ENCODE measurements at regions not wholly inside any gene's neighbourhood (a gene's known extent, or its start where the extent isn't known, plus 50 kb on each side); places are given as distances from the start of the nearest gene placed in this dataset.

DNA sequence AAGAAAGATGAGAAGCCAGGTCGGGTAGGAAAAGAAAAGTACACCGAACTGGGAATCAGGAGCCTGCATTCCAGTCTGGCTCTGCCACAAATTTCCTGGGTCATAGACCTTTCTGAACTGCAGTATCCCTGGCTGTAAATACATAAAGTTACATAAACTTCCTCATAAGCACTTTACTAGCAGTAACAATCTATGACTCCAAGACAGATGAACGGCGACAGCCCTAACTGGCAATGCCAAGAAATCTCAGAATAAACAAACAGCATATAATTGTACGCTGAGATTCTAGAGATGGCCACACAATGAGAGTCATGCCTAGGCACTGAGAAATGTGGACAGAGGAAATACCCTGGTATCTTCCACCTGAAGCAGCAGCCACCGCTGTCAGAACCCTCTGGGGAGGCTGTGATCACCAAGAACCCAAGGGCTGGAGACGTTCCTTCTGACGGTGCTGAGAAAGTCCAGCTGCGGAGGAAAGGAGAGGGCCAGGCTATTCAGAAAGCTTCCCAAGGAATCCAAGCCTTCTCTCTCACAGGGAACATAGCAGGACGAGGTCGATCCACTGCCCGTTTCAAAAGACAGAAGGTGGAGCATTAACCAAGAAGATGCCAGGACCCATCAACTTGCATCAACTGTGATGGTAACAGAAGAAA is 89.3 kb upstream of the SLC66A3 start:
- no peak overlapping the region for H3K4me2 ChIP-seq (ENCODE audit: insufficient read depth, low read length)
- H3K4me3 ChIP-seq (replicated peaks in 1 of 3; ENCODE audit: insufficient read depth in 1 of 3, low read depth in 1 of 3, low read length in 3 of 3), result no peak overlapping the region
- H3K9ac ChIP-seq (replicated peaks; ENCODE audit: extremely low read depth, insufficient read depth, low read length), result no peak overlapping the region
- no peaks in the 10 kb centered on the region for H3K36me3 ChIP-seq (ENCODE audit: control insufficient read depth in 2 of 2, extremely low read depth in 1 of 2, insufficient read depth in 2 of 2, low read length in 2 of 2)
- dilution Hi-C loops (cut with MboI; ENCODE audit: extremely low pct_ligation_motif_present, low sequenced_read_pairs) (no loop called here), intact Hi-C loops (cut with micrococcal nuclease) (no loop called here)
- peaks cover 0 to 17% of the 10 kb centered on the region in 2 experiments for H3K27me3 ChIP-seq (ENCODE audit: control insufficient read depth in 2 of 2, insufficient read depth in 2 of 2, low read length in 2 of 2)
- TF ChIP-seq, protein P1, sequence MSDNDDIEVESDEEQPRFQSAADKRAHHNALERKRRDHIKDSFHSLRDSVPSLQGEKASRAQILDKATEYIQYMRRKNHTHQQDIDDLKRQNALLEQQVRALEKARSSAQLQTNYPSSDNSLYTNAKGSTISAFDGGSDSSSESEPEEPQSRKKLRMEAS (IDR thresholded peaks at IDR 0.05; ENCODE audit: insufficient read depth, insufficient read length), result no peak
- TF ChIP-seq POLR2AphosphoS5 (IDR thresholded peaks at IDR 0.05; ENCODE audit: insufficient read depth, low read depth, low read length), result no peak
- no peak for TF ChIP-seq MYC (IDR thresholded peaks at IDR 0.05; ENCODE audit: low read depth, low read length)
- TF ChIP-seq JUN (IDR thresholded peaks at IDR 0.05; ENCODE audit: borderline replicate concordance, insufficient read depth, insufficient read length, low read depth), result no peak
- no peak for TF ChIP-seq FOS (IDR thresholded peaks at IDR 0.05; ENCODE audit: borderline replicate concordance, insufficient read depth, low read length)
- BruUV-seq (replicated peaks), result no TSS peak
- ChIA-PET POLR2A (no interaction called here), CTCF (no interaction called here)
- no peak for DNase-seq (ENCODE audit: low read depth, low spot score)
- no peak for FAIRE-seq
- no peaks in the 10 kb centered on the region for H3K9me1 ChIP-seq (replicated peaks; ENCODE audit: control insufficient read depth, extremely low read depth, insufficient read depth, low read length)
- no peaks in the 10 kb centered on the region for H3K79me2 ChIP-seq (ENCODE audit: control insufficient read depth, insufficient read depth, low read length)
- H3K4me1 ChIP-seq (ENCODE audit: control insufficient read depth, extremely low read depth, insufficient read depth, low read length), result no peaks in the 10 kb centered on the region
- no peaks in the 10 kb centered on the region for H4K20me1 ChIP-seq (replicated peaks; ENCODE audit: control insufficient read depth, extremely low read depth, insufficient read depth, low read length)
- H3K9me3 ChIP-seq (replicated peaks; ENCODE audit: control insufficient read depth, insufficient read depth, low read length), result no peaks in the 10 kb centered on the region
- no peak overlapping the region for H3K27ac ChIP-seq (ENCODE audit: insufficient read depth, low read depth, low read length)
- H2AFZ ChIP-seq (ENCODE audit: low read depth, low read length), result no peak overlapping the region

DNA sequence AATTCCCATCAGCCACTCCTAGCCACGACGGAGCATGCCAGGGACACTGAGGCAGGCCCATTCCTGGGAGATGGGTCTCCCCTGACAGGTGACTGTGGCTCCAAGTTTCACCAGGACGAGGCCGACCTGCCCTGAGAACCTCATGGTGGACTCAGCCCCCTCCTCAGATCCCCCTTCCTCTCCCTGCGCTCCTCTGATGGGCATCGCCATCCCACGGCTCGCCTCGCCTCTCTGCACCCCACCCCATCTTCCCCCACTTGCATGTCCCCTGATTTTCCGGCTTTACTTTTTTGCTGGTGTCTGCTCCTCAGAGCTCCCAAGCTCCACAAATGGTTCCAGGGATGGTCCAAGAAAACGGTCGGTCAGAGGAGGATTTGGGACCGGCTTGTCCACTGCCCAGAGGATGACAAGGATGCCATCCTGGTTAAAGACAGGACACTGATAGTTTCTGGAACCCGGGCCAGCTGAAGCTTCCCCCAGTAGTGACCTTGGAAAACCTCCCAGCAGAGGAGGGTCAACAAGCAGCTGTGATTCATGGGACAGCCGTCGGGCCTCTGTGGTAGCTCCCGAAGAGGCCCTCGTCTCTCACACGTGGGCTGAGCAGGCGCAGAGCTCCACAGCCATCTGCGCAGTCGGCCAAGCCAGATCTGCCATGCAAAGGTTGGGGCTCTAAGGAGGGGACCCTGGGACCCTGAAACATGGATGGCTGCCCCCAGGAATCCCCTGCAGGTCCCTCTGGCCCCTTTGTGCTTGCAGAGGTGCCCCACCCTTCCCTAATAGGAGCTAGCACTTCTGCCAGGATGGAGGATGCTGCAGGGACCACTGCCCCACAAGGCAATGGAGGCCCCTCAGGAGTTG is 87.8 kb upstream of the SLC66A3 start:
- H3K36me3 ChIP-seq (ENCODE audit: control insufficient read depth in 2 of 2, extremely low read depth in 1 of 2, insufficient read depth in 2 of 2, low read length in 2 of 2), result no peaks in the 10 kb centered on the region
- no peaks in the 10 kb centered on the region for H3K4me1 ChIP-seq (ENCODE audit: control insufficient read depth, extremely low read depth, insufficient read depth, low read length)
- H3K9me3 ChIP-seq (replicated peaks; ENCODE audit: control insufficient read depth, insufficient read depth, low read length), result no peaks in the 10 kb centered on the region
- dilution Hi-C loops (cut with MboI; ENCODE audit: extremely low pct_ligation_motif_present, low sequenced_read_pairs) (no loop called here), intact Hi-C loops (cut with micrococcal nuclease) (no loop called here)
- FAIRE-seq (no peak), DNase-seq (ENCODE audit: low read depth, low spot score) (no peak)
- CTCF ChIA-PET, result no interaction called here
- H3K4me3 ChIP-seq (replicated peaks in 1 of 3; ENCODE audit: insufficient read depth in 1 of 3, low read depth in 1 of 3, low read length in 3 of 3), result no peak overlapping the region
- BruUV-seq (replicated peaks), result no TSS peak
- H3K9ac ChIP-seq (replicated peaks; ENCODE audit: extremely low read depth, insufficient read depth, low read length), result no peak overlapping the region
- no peak for TF ChIP-seq POLR2AphosphoS5 (IDR thresholded peaks at IDR 0.05; ENCODE audit: insufficient read depth, low read depth, low read length)
- TF ChIP-seq POLR2A (IDR thresholded peaks at IDR 0.05; ENCODE audit: low read depth, low read length), result no peak
- TF ChIP-seq FOS (IDR thresholded peaks at IDR 0.05; ENCODE audit: borderline replicate concordance, insufficient read depth, low read length), result no peak
- no peak for TF ChIP-seq MYC (IDR thresholded peaks at IDR 0.05; ENCODE audit: low read depth, low read length)
- TF ChIP-seq JUN (IDR thresholded peaks at IDR 0.05; ENCODE audit: borderline replicate concordance, insufficient read depth, insufficient read length, low read depth), result no peak
- TF ChIP-seq, protein P2, sequence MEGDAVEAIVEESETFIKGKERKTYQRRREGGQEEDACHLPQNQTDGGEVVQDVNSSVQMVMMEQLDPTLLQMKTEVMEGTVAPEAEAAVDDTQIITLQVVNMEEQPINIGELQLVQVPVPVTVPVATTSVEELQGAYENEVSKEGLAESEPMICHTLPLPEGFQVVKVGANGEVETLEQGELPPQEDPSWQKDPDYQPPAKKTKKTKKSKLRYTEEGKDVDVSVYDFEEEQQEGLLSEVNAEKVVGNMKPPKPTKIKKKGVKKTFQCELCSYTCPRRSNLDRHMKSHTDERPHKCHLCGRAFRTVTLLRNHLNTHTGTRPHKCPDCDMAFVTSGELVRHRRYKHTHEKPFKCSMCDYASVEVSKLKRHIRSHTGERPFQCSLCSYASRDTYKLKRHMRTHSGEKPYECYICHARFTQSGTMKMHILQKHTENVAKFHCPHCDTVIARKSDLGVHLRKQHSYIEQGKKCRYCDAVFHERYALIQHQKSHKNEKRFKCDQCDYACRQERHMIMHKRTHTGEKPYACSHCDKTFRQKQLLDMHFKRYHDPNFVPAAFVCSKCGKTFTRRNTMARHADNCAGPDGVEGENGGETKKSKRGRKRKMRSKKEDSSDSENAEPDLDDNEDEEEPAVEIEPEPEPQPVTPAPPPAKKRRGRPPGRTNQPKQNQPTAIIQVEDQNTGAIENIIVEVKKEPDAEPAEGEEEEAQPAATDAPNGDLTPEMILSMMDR (IDR thresholded peaks at IDR 0.05; ENCODE audit: extremely low read depth in 1 of 2, insufficient read depth in 1 of 2, low read depth in 1 of 2, low read length in 2 of 2), result no peak
- no peak for TF ChIP-seq EZH2 (IDR thresholded peaks at IDR 0.05; ENCODE audit: borderline replicate concordance, low read depth, low read length, severe bottlenecking)
- no peak overlapping the region for H2AFZ ChIP-seq (ENCODE audit: low read depth, low read length)
- peaks cover 0 to 6% of the 10 kb centered on the region in 2 experiments for H3K27me3 ChIP-seq (ENCODE audit: control insufficient read depth in 2 of 2, insufficient read depth in 2 of 2, low read length in 2 of 2)
- POLR2A ChIA-PET, result no interaction called here
- H3K79me2 ChIP-seq (ENCODE audit: control insufficient read depth, insufficient read depth, low read length), result no peaks in the 10 kb centered on the region
- H3K9me1 ChIP-seq (replicated peaks; ENCODE audit: control insufficient read depth, extremely low read depth, insufficient read depth, low read length), result no peaks in the 10 kb centered on the region
- no peak overlapping the region for H3K27ac ChIP-seq (ENCODE audit: insufficient read depth, low read depth, low read length)
- no peak overlapping the region for H3K4me2 ChIP-seq (ENCODE audit: insufficient read depth, low read length)
- H4K20me1 ChIP-seq (replicated peaks; ENCODE audit: control insufficient read depth, extremely low read depth, insufficient read depth, low read length), result no peaks in the 10 kb centered on the region
